ENCODE measurements at regions not wholly inside any gene's neighbourhood (a gene's known extent, or its start where the extent isn't known, plus 50 kb on each side); places are given as distances from the start of the nearest gene placed in this dataset.

DNA sequence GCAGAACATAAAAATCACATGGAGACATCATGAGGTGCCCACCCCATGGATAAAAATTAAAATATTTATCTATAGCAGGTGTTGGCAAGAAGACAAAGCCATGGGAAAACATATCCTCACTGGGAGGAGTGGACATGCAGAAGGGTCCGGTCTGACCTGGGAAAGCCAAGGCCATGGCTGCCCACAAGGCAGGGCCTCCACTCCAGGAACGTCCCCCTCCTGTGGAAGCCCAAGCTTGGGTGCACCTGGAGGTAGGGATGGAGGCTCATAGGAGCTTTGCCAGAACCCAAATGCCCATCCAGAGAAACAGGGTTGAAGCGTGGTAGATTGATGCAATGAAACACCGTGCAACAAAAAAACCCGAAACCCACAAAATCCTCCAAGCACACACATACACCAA lies 81.4 kb upstream of the COL5A1 start:
- TF ChIP-seq, protein P1, sequence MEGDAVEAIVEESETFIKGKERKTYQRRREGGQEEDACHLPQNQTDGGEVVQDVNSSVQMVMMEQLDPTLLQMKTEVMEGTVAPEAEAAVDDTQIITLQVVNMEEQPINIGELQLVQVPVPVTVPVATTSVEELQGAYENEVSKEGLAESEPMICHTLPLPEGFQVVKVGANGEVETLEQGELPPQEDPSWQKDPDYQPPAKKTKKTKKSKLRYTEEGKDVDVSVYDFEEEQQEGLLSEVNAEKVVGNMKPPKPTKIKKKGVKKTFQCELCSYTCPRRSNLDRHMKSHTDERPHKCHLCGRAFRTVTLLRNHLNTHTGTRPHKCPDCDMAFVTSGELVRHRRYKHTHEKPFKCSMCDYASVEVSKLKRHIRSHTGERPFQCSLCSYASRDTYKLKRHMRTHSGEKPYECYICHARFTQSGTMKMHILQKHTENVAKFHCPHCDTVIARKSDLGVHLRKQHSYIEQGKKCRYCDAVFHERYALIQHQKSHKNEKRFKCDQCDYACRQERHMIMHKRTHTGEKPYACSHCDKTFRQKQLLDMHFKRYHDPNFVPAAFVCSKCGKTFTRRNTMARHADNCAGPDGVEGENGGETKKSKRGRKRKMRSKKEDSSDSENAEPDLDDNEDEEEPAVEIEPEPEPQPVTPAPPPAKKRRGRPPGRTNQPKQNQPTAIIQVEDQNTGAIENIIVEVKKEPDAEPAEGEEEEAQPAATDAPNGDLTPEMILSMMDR (IDR thresholded peaks at IDR 0.05 in 4 of 5, conservative IDR thresholded peaks at IDR 0.05 in 1 of 5), result no peak
- no peak for TF ChIP-seq POLR2A (IDR thresholded peaks at IDR 0.05)

Measured in gastrocnemius medialis (tissue), 4 donors.